Non-pigmented ciliary epithelial cell (primary cell): ENCODE measurements at regions not wholly inside any gene's neighbourhood (a gene's known extent, or its start where the extent isn't known, plus 50 kb on each side); places are given as distances from the start of the nearest gene placed in this dataset.

ENCODE experiments used
- DNase-seq: peaks from one replicate; pipeline ENCODE4 v3.0.0-alpha.2; 2010; ENCODE audit warnings: low read depth

DNA sequence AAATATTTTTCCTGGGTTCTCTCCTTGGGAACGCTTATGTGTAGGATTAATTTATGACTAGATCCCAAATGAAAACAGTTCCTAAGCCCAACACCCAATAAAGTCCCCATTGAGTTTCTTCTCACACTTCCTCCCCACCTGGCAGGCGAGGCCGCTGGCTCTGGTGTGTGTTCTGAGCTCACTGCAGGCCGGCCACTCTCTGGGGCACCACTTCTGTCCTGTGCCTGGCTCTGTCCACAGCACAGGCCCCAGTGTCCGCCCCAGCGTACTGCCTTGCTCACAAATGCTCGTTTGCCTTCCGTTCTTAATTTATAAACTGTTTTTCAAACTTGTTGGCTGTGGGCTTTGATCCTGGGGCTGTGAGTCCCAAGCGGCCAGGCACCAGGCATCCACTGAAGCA is 90.6 kb downstream of the TLR5 start:
- DNase-seq, result no peak

GRCh38 chr1:223052931-223053330 is 90.1 kb downstream of the TLR5 start:
- no peak for DNase-seq

GRCh38 chr1:223056802-223057201 is 86.2 kb downstream of the TLR5 start:
- no peak for DNase-seq

DNA sequence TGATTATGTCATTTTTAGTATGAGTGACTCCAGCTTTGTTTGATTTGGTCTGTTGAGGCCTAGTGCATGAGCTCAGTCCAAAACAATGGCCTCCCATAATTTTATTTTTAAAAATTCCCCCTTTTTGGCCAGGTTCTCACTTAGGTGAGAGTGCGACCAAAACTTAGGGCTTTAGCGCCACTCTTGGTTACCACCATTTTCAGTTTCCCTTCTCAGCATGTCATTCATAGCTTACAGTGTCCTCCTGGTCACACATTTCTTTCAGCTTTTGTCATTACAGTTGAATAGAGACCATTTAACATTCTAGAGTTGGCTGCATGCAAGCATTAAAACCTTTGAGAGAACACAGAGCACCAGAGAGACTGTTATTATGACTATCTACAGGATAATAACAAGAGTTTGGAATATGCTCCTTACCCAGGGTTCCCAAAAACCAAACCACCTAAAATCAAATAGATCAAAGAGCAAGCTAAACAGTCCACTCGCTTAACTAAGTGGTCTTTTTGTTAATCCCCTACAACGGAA is 85.4 kb downstream of the TLR5 start:
- no peak for DNase-seq
